NCI-H748 (cell line): ENCODE measurements at regions not wholly inside any gene's neighbourhood (a gene's known extent, or its start where the extent isn't known, plus 50 kb on each side); places are given as distances from the start of the nearest gene placed in this dataset.
A peak's percentile ranks its signal among the peaks of the same experiment; 100 is the strongest.
"Not testable (repeated sequence)": the region's sequence is repeated elsewhere in the genome, so short reads cannot be mapped to it uniquely, and the experiment has no call there.

Experiments used
- DNase-seq: peaks from one replicate; lab custom pipeline; 2025; ENCODE audit not compliant: unreplicated experiment; lab: John Stamatoyannopoulos, UW

- no peak for DNase-seq
Observed at GRCh38 chr5:174925586-174925985, 201.2 kb downstream of the MSX2 start.

GRCh38 chr5:174922955-174923354, 198.6 kb downstream of the MSX2 start:
- no peak for DNase-seq

GRCh38 chr5:174920906-174921550, 196.6 kb downstream of the MSX2 start:
- no peak for DNase-seq

GRCh38 chr5:174919351-174919750, 195.0 kb downstream of the MSX2 start:
- no peak for DNase-seq

GRCh38 chr5:174918655-174919054, 194.3 kb downstream of the MSX2 start:
- no peak for DNase-seq

GRCh38 chr5:174917976-174918554, 193.7 kb downstream of the MSX2 start:
- DNase-seq, result no peak

- not testable (repeated sequence) for DNase-seq
Observed at GRCh38 chr5:174917435-174917834, 193.1 kb downstream of the MSX2 start.

GRCh38 chr5:174916924-174917323, 192.5 kb downstream of the MSX2 start:
- DNase-seq, result not testable (repeated sequence)

GRCh38 chr5:174916227-174916626, 191.8 kb downstream of the MSX2 start:
- no peak for DNase-seq

- DNase-seq, result peak; percentile 46
Observed at GRCh38 chr5:174911118-174911517, 186.7 kb downstream of the MSX2 start.

GRCh38 chr5:174910245-174910737, 185.9 kb downstream of the MSX2 start:
- peak; percentile 76 for DNase-seq

- peak; percentile 35 for DNase-seq
Observed at GRCh38 chr5:174903172-174903732, 178.9 kb downstream of the MSX2 start.

- no peak for DNase-seq
Observed at GRCh38 chr5:174901336-174901735, 177.0 kb downstream of the MSX2 start.

- no peak for DNase-seq
Observed at GRCh38 chr5:174900240-174900865, 176.0 kb downstream of the MSX2 start.

GRCh38 chr5:174897281-174897950, 173.0 kb downstream of the MSX2 start:
- no peak for DNase-seq

GRCh38 chr5:174895360-174895759, 171.0 kb downstream of the MSX2 start:
- peak; percentile 9 for DNase-seq

GRCh38 chr5:174892742-174893141, 168.4 kb downstream of the MSX2 start:
- DNase-seq, result no peak

GRCh38 chr5:174880412-174881200, 156.2 kb downstream of the MSX2 start:
- DNase-seq, result not testable (repeated sequence)

GRCh38 chr5:174877987-174878386, 153.6 kb downstream of the MSX2 start:
- DNase-seq, result peak; percentile 13

- DNase-seq, result no peak
Observed at GRCh38 chr5:174872271-174872670, 147.9 kb downstream of the MSX2 start.

GRCh38 chr5:174852143-174852542, 127.8 kb downstream of the MSX2 start:
- no peak for DNase-seq
